ENCODE measurements at regions not wholly inside any gene's neighbourhood (a gene's known extent, or its start where the extent isn't known, plus 50 kb on each side); places are given as distances from the start of the nearest gene placed in this dataset.

DNA sequence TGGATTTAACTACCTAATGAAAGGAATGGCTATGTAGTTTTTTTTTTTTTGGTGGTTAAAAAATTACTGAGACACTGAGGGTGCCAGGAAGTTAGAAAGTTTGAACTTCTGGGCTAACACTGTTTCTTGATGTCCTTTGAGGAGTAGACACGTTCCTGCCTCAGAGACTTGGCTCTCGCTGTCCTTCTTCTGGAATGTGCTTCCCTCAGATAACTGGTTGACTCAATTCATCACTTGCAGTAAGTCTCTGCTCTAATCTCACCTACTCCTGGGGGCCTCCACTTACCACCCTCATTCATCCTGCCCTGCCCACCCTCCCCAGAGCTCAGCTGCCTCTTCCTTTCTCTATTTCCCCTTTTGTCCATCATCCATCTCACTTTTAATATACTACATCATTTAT lies 167.0 kb downstream of the YTHDC2 start:
- TF ChIP-seq TAF1 (IDR thresholded peaks at IDR 0.05; ENCODE audit: borderline replicate concordance, low read depth, low read length) (no peak), POLR2A (IDR thresholded peaks at IDR 0.05; ENCODE audit: low read depth, low read length) (no peak), POLR2AphosphoS5 (IDR thresholded peaks at IDR 0.05; ENCODE audit: low read depth, low read length) (no peak)

Data from GM12892 (cell line).